ENCODE measurements at regions not wholly inside any gene's neighbourhood (a gene's known extent, or its start where the extent isn't known, plus 50 kb on each side); places are given as distances from the start of the nearest gene placed in this dataset.
"Not testable (repeated sequence)": the region's sequence is repeated elsewhere in the genome, so short reads cannot be mapped to it uniquely, and the experiment has no call there.

- Histone ChIP-seq H3K27ac (ENCODE audit: control insufficient read depth, insufficient read depth, low read length) (peak overlapping the region; percentile 84), H3K9me3 (ENCODE audit: control insufficient read depth, low read depth, low read length) (no peaks in the 10 kb centered on the region), H3K36me3 (ENCODE audit: control insufficient read depth in 2 of 2, extremely low read depth in 1 of 2, insufficient read depth in 2 of 2, low read length in 2 of 2) (no peaks in the 10 kb centered on the region), H3K4me3 (ENCODE audit: control insufficient read depth in 2 of 3, extremely low read depth in 1 of 3, insufficient read depth in 2 of 3, low read depth in 1 of 3, low read length in 3 of 3) (no peak overlapping the region), H3K9me1 (ENCODE audit: control insufficient read depth, extremely low read depth, insufficient read depth, low read length) (no peaks in the 10 kb centered on the region), H3K79me2 (ENCODE audit: control insufficient read depth, insufficient read depth, low read length) (no peaks in the 10 kb centered on the region), H4K20me1 (ENCODE audit: control insufficient read depth, extremely low read depth, insufficient read depth, low read length) (no peaks in the 10 kb centered on the region), H2AFZ (ENCODE audit: control insufficient read depth, low read length) (no peak overlapping the region), H3K4me2 (ENCODE audit: control insufficient read depth, extremely low read depth, insufficient read depth, low read depth, low read length) (no peak overlapping the region), H3K27me3 (ENCODE audit: control insufficient read depth, extremely low read depth, insufficient read depth, low read length) (no peaks in the 10 kb centered on the region), H3K9ac (ENCODE audit: control insufficient read depth, extremely low read depth, insufficient read depth, low read length) (no peak overlapping the region), H3K4me1 (ENCODE audit: control insufficient read depth, extremely low read depth, insufficient read depth, low read length) (peaks cover 42% of the 10 kb centered on the region)
- dilution Hi-C loops (cut with MboI; ENCODE audit: extremely low pct_ligation_motif_present, low sequenced_read_pairs), result no loop called here
- peak; percentile 9 for FAIRE-seq
- no peak for DNase-seq (ENCODE audit: low read depth, low spot score)
- TF ChIP-seq EZH2 (IDR thresholded peaks at IDR 0.05; ENCODE audit: low read length) (no peak), CTCF (optimal IDR thresholded peaks at IDR 0.05 in 1 of 3, IDR thresholded peaks at IDR 0.05 in 1 of 3, conservative IDR thresholded peaks at IDR 0.05 in 1 of 3; ENCODE audit: extremely low read depth in 1 of 3, insufficient read depth in 2 of 3, low read length in 3 of 3) (no peak)
Measured at GRCh38 chr4:13700021-13700857, 72.7 kb upstream of the BOD1L1 start.

GRCh38 chr4:13700858-13701140 is 73.3 kb upstream of the BOD1L1 start:
- H3K9me3 ChIP-seq (ENCODE audit: control insufficient read depth, low read depth, low read length); DNase-seq (ENCODE audit: low read depth, low spot score); H3K36me3 ChIP-seq (ENCODE audit: control insufficient read depth in 2 of 2, extremely low read depth in 1 of 2, insufficient read depth in 2 of 2, low read length in 2 of 2); dilution Hi-C loops (cut with MboI; ENCODE audit: extremely low pct_ligation_motif_present, low sequenced_read_pairs); H3K9ac ChIP-seq (ENCODE audit: control insufficient read depth, extremely low read depth, insufficient read depth, low read length); H3K79me2 ChIP-seq (ENCODE audit: control insufficient read depth, insufficient read depth, low read length); H3K4me2 ChIP-seq (ENCODE audit: control insufficient read depth, extremely low read depth, insufficient read depth, low read depth, low read length); H3K27me3 ChIP-seq (ENCODE audit: control insufficient read depth, extremely low read depth, insufficient read depth, low read length); H3K4me3 ChIP-seq (ENCODE audit: control insufficient read depth in 2 of 3, extremely low read depth in 1 of 3, insufficient read depth in 2 of 3, low read depth in 1 of 3, low read length in 3 of 3); H4K20me1 ChIP-seq (ENCODE audit: control insufficient read depth, extremely low read depth, insufficient read depth, low read length); H3K9me1 ChIP-seq (ENCODE audit: control insufficient read depth, extremely low read depth, insufficient read depth, low read length); H2AFZ ChIP-seq (ENCODE audit: control insufficient read depth, low read length): not testable (repeated sequence)
- FAIRE-seq, result peak; percentile 43
- peaks cover 47% of the 10 kb centered on the region for H3K4me1 ChIP-seq (ENCODE audit: control insufficient read depth, extremely low read depth, insufficient read depth, low read length)
- peak overlapping the region; percentile 84 for H3K27ac ChIP-seq (ENCODE audit: control insufficient read depth, insufficient read depth, low read length)

- H3K4me1 ChIP-seq (ENCODE audit: control insufficient read depth, extremely low read depth, insufficient read depth, low read length), result peaks cover 59% of the 10 kb centered on the region
- H3K27me3 ChIP-seq (ENCODE audit: control insufficient read depth, extremely low read depth, insufficient read depth, low read length), result no peaks in the 10 kb centered on the region
- H3K27ac ChIP-seq (ENCODE audit: control insufficient read depth, insufficient read depth, low read length), result peak overlapping the region; percentile 84
- FAIRE-seq (peak; percentile 86), DNase-seq (ENCODE audit: low read depth, low spot score) (no peak)
- H3K79me2 ChIP-seq (ENCODE audit: control insufficient read depth, insufficient read depth, low read length), result no peaks in the 10 kb centered on the region
- no peaks in the 10 kb centered on the region for H4K20me1 ChIP-seq (ENCODE audit: control insufficient read depth, extremely low read depth, insufficient read depth, low read length)
- peak overlapping the region; percentile 39 for H3K4me2 ChIP-seq (ENCODE audit: control insufficient read depth, extremely low read depth, insufficient read depth, low read depth, low read length)
- no peak for TF ChIP-seq CTCF (optimal IDR thresholded peaks at IDR 0.05 in 1 of 3, IDR thresholded peaks at IDR 0.05 in 1 of 3, conservative IDR thresholded peaks at IDR 0.05 in 1 of 3; ENCODE audit: extremely low read depth in 1 of 3, insufficient read depth in 2 of 3, low read length in 3 of 3)
- TF ChIP-seq EZH2 (IDR thresholded peaks at IDR 0.05; ENCODE audit: low read length), result no peak
- peak overlapping the region; percentile 22 for H3K9ac ChIP-seq (ENCODE audit: control insufficient read depth, extremely low read depth, insufficient read depth, low read length)
- no peaks in the 10 kb centered on the region for H3K9me3 ChIP-seq (ENCODE audit: control insufficient read depth, low read depth, low read length)
- dilution Hi-C loops (cut with MboI; ENCODE audit: extremely low pct_ligation_motif_present, low sequenced_read_pairs), result no loop called here
- no peak overlapping the region for H3K4me3 ChIP-seq (ENCODE audit: control insufficient read depth in 2 of 3, extremely low read depth in 1 of 3, insufficient read depth in 2 of 3, low read depth in 1 of 3, low read length in 3 of 3)
- H3K9me1 ChIP-seq (ENCODE audit: control insufficient read depth, extremely low read depth, insufficient read depth, low read length), result no peaks in the 10 kb centered on the region
- no peak overlapping the region for H2AFZ ChIP-seq (ENCODE audit: control insufficient read depth, low read length)
- H3K36me3 ChIP-seq (ENCODE audit: control insufficient read depth in 2 of 2, extremely low read depth in 1 of 2, insufficient read depth in 2 of 2, low read length in 2 of 2), result no peaks in the 10 kb centered on the region
Measured at GRCh38 chr4:13701937-13702446, 74.5 kb upstream of the BOD1L1 start.
